Skeletal muscle tissue (tissue), 3 donors: ENCODE measurements at regions not wholly inside any gene's neighbourhood (a gene's known extent, or its start where the extent isn't known, plus 50 kb on each side); places are given as distances from the start of the nearest gene placed in this dataset.

Source experiments
- H3K27ac ChIP-seq: one replicate; pipeline ENCODE4 v1.7.0; 2013; ENCODE audit warnings: mild to moderate bottlenecking, low read depth, low read length, inconsistent platforms
- H3K27me3 ChIP-seq, 3 donors: one replicate each; pipeline ENCODE4 v1.7.0; 2013; ENCODE audit warnings: low read length in 3 of 3; ENCODE audit not compliant: control insufficient read depth in 3 of 3, insufficient read depth in 3 of 3
- H3K36me3 ChIP-seq, 3 donors: one replicate each; pipeline ENCODE4 v1.7.0; 2013; ENCODE audit warnings: low read length in 3 of 3; ENCODE audit not compliant: control insufficient read depth in 3 of 3, insufficient read depth in 3 of 3
- H3K4me1 ChIP-seq, 3 donors: one replicate each; pipeline ENCODE4 v1.7.0; 2013; ENCODE audit warnings: low read length in 3 of 3, mild to moderate bottlenecking in 3 of 3; ENCODE audit not compliant: control insufficient read depth in 3 of 3, insufficient read depth in 3 of 3
- H3K4me3 ChIP-seq, 3 donors: one replicate each; pipeline ENCODE4 v1.7.0; 2013; ENCODE audit warnings: low read length in 3 of 3
- H3K9ac ChIP-seq, 3 donors: one replicate each; pipeline ENCODE4 v1.7.0; 2013; ENCODE audit warnings: low read length in 3 of 3, mild to moderate bottlenecking in 3 of 3, moderate library complexity in 2 of 3, low read depth in 1 of 3
- H3K9me3 ChIP-seq, 3 donors: one replicate each; pipeline ENCODE4 v1.7.0; 2013; ENCODE audit warnings: low read length in 3 of 3; ENCODE audit not compliant: control insufficient read depth in 3 of 3
- donor health status: Osteomylitis.

- H3K9ac ChIP-seq = no peak overlapping the region
- no peaks in the 10 kb centered on the region for H3K27me3 ChIP-seq
- H3K9me3 ChIP-seq = no peaks in the 10 kb centered on the region
- no peak overlapping the region for H3K27ac ChIP-seq
- no peak overlapping the region for H3K4me3 ChIP-seq
- H3K4me1 ChIP-seq = peaks cover 2 to 5% (median 4%) of the 10 kb centered on the region in 3 donors
- no peaks in the 10 kb centered on the region for H3K36me3 ChIP-seq
Observed at GRCh38 chr2:144096531-144096930, 423.4 kb downstream of the ZEB2 start.

GRCh38 chr2:144094408-144095151, 425.3 kb downstream of the ZEB2 start:
- no peaks in the 10 kb centered on the region for H3K27me3 ChIP-seq
- no peaks in the 10 kb centered on the region for H3K9me3 ChIP-seq
- H3K9ac ChIP-seq = no peak overlapping the region
- no peak overlapping the region for H3K27ac ChIP-seq
- peaks cover 0 to 3% (median 2%) of the 10 kb centered on the region in 3 donors for H3K4me1 ChIP-seq
- H3K36me3 ChIP-seq = no peaks in the 10 kb centered on the region
- H3K4me3 ChIP-seq = no peak overlapping the region

GRCh38 chr2:144091622-144092021, 428.3 kb downstream of the ZEB2 start:
- no peak overlapping the region for H3K9ac ChIP-seq
- H3K27me3 ChIP-seq = no peaks in the 10 kb centered on the region
- no peaks in the 10 kb centered on the region for H3K4me1 ChIP-seq
- peaks cover 0 to 2% (median 0%) of the 10 kb centered on the region in 3 donors for H3K9me3 ChIP-seq
- H3K36me3 ChIP-seq = no peaks in the 10 kb centered on the region
- H3K27ac ChIP-seq = no peak overlapping the region
- H3K4me3 ChIP-seq = no peak overlapping the region

GRCh38 chr2:144088863-144089262, 431.1 kb downstream of the ZEB2 start:
- Histone ChIP-seq H3K4me1 (no peaks in the 10 kb centered on the region), H3K27me3 (no peaks in the 10 kb centered on the region), H3K36me3 (no peaks in the 10 kb centered on the region), H3K9ac (no peak overlapping the region), H3K4me3 (no peak overlapping the region), H3K9me3 (peaks cover 0 to 2% (median 0%) of the 10 kb centered on the region in 3 donors), H3K27ac (no peak overlapping the region)

GRCh38 chr2:144086965-144087364, 433.0 kb downstream of the ZEB2 start:
- Histone ChIP-seq H3K4me3 (no peak overlapping the region), H3K9me3 (peaks cover 0 to 2% (median 0%) of the 10 kb centered on the region in 3 donors), H3K27ac (no peak overlapping the region), H3K27me3 (no peaks in the 10 kb centered on the region), H3K36me3 (no peaks in the 10 kb centered on the region), H3K9ac (no peak overlapping the region), H3K4me1 (no peaks in the 10 kb centered on the region)

- Histone ChIP-seq H3K9ac (no peak overlapping the region), H3K4me3 (no peak overlapping the region), H3K36me3 (no peaks in the 10 kb centered on the region), H3K27me3 (no peaks in the 10 kb centered on the region), H3K4me1 (no peaks in the 10 kb centered on the region), H3K9me3 (peaks cover 0 to 2% (median 0%) of the 10 kb centered on the region in 3 donors), H3K27ac (no peak overlapping the region)
Observed at GRCh38 chr2:144085016-144085415, 434.9 kb downstream of the ZEB2 start.

DNA sequence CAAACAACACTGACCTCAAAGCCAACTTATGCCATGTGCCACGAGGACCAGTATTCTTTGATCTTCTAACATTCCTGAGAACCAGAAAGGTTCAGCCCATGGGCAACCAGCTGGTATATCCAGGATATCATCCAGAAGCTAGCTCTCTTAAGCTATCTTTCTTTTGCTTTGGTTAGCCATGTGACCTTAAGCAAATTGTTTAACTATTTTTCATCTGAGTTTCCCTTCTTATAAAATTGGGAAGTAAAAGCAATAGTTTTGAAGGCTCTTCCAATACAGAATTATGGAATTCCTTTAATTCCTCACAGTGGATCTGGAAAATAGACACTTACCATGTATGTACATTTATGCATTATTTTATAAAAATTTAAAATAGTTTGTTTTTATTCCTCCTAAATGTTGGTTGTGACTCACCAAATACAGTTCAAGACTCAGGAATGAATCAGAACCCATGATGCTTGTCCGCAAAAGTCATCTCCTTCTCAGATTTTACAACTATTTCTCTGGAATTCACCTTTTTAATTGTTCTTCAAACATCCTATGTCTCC, 435.7 kb downstream of the ZEB2 start:
- no peak overlapping the region for H3K27ac ChIP-seq
- no peak overlapping the region for H3K9ac ChIP-seq
- no peaks in the 10 kb centered on the region for H3K36me3 ChIP-seq
- H3K4me1 ChIP-seq = no peaks in the 10 kb centered on the region
- H3K27me3 ChIP-seq = no peaks in the 10 kb centered on the region
- H3K9me3 ChIP-seq = peaks cover 0 to 2% (median 0%) of the 10 kb centered on the region in 3 donors
- no peak overlapping the region for H3K4me3 ChIP-seq

GRCh38 chr2:144083211-144083610, 436.7 kb downstream of the ZEB2 start:
- Histone ChIP-seq H3K4me1 (peaks cover 0 to 6% (median 2%) of the 10 kb centered on the region in 3 donors), H3K9me3 (no peaks in the 10 kb centered on the region), H3K36me3 (no peaks in the 10 kb centered on the region), H3K27me3 (no peaks in the 10 kb centered on the region), H3K9ac (no peak overlapping the region), H3K4me3 (no peak overlapping the region), H3K27ac (no peak overlapping the region)

DNA sequence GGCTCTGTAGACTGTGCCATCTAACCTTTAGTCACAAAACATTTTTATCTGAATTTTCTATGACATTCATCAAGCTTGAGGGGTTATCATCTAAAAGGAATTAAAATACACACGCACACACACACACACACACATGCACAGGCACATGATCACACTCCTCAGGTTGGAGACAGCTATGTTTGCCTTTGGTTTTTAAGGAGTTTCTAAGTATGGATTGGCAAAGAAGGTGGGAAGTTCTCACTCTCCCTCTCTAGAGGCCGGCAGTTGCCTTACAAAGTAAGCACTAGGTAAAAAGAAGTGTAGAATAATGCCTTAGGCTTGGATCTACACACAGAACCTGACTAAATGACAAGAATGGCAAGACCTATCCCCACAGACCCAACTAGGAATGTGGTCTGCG, 437.1 kb downstream of the ZEB2 start:
- H3K9ac ChIP-seq = no peak overlapping the region
- no peaks in the 10 kb centered on the region for H3K36me3 ChIP-seq
- H3K4me3 ChIP-seq = no peak overlapping the region
- H3K27me3 ChIP-seq = no peaks in the 10 kb centered on the region
- H3K4me1 ChIP-seq = peaks cover 0 to 9% (median 5%) of the 10 kb centered on the region in 3 donors
- no peak overlapping the region for H3K27ac ChIP-seq
- no peaks in the 10 kb centered on the region for H3K9me3 ChIP-seq

DNA sequence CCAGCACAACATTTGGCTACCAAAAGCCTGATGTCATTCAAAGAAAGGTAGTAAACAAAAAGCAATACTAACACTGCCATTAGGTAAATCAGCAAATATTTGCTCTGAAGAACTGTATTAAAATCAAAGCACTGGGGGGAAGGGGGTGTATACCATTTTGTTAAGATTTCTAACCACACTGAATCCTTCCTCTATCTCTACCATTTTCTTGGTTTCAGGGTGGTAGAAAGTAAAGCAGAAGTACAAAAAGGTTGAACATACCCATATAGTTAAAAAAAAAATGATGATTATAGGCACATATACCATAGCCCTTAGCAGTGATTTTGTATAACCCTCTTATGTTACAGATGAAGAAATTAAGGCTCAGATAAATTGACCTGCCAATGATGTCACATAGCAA, 437.6 kb downstream of the ZEB2 start:
- H3K9ac ChIP-seq = no peak overlapping the region
- no peaks in the 10 kb centered on the region for H3K27me3 ChIP-seq
- H3K27ac ChIP-seq = no peak overlapping the region
- H3K36me3 ChIP-seq = no peaks in the 10 kb centered on the region
- H3K4me1 ChIP-seq = peaks cover 0 to 9% (median 5%) of the 10 kb centered on the region in 3 donors
- H3K4me3 ChIP-seq = no peak overlapping the region
- no peaks in the 10 kb centered on the region for H3K9me3 ChIP-seq
